ENCODE measurements at regions not wholly inside any gene's neighbourhood (a gene's known extent, or its start where the extent isn't known, plus 50 kb on each side); places are given as distances from the start of the nearest gene placed in this dataset.

- TF ChIP-seq, protein P1, sequence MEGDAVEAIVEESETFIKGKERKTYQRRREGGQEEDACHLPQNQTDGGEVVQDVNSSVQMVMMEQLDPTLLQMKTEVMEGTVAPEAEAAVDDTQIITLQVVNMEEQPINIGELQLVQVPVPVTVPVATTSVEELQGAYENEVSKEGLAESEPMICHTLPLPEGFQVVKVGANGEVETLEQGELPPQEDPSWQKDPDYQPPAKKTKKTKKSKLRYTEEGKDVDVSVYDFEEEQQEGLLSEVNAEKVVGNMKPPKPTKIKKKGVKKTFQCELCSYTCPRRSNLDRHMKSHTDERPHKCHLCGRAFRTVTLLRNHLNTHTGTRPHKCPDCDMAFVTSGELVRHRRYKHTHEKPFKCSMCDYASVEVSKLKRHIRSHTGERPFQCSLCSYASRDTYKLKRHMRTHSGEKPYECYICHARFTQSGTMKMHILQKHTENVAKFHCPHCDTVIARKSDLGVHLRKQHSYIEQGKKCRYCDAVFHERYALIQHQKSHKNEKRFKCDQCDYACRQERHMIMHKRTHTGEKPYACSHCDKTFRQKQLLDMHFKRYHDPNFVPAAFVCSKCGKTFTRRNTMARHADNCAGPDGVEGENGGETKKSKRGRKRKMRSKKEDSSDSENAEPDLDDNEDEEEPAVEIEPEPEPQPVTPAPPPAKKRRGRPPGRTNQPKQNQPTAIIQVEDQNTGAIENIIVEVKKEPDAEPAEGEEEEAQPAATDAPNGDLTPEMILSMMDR (conservative IDR thresholded peaks at IDR 0.05 in 1 of 2, IDR thresholded peaks at IDR 0.05 in 1 of 2; ENCODE audit: extremely low read depth in 1 of 2, insufficient read depth in 1 of 2, low read depth in 1 of 2, low read length in 2 of 2): no peak
- TF ChIP-seq EZH2 (IDR thresholded peaks at IDR 0.05; ENCODE audit: borderline replicate concordance, low read length): no peak
These were observed 212.5 kb upstream of the IER5L start for GRCh38 chr9:129390541-129390940.

Data from mammary epithelial cell (primary cell).